ENCODE measurements at regions not wholly inside any gene's neighbourhood (a gene's known extent, or its start where the extent isn't known, plus 50 kb on each side); places are given as distances from the start of the nearest gene placed in this dataset.
A peak's percentile ranks its signal among the peaks of the same experiment; 100 is the strongest.

DNA sequence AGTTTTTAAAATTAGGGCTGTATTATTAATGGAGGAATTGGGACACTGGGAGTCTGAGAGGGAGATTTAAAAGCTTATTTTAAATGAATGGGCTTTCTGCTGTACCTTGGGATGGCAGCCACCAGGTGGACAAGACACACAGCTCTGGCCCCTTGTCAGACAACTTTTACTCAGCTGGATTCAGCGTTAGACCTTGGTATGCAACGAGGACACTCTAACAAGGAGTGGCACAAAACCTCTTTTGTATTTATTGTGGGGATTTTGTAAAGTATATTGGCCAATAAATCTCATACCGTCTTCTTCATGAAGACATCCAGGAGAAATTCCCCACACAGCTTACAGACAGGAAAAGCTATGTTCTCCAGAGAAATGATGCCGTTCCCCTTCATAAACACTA lies 105.7 kb downstream of the LCA5 start:
- POLR2A ChIA-PET (ENCODE audit: low non-redundant PET), result no interaction called here
- DNase-seq (ENCODE audit: low spot score), result peak; percentile 7

DNA sequence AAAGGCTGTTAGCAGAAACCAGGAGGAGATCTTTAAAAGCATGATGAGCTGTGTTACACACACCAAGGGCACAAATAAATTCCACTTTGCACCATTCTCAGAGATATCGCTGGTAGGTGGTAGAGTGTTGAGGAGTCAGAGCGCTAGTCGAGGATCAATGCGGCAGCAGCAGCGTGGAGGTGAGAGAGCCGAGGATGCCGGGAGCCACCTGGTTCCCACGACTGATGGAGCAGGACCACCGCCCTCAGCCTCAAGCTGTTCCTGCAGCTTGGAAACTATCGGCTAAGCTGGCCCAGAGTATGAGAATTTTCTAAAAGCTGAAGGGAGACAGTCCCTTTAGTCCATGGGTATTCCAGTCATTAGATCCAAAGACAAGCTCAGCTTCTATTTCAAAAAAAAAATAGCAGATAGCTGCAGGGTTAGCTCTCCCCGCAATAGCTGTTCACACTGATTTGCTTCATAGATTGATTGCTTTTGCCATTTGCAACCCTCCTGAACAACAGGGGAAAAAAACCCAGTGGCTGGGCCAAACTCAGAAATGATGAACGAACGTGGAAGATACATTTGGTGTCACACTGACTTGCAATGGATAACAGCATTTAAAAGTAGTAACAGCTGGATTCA lies 106.2 kb downstream of the LCA5 start:
- Histone ChIP-seq H3K9me3 (ENCODE audit: low read depth, low read length, poor library complexity, severe bottlenecking) (no peaks in the 10 kb centered on the region), H3K4me1 (ENCODE audit: insufficient read depth, low read length, poor library complexity, severe bottlenecking) (no peaks in the 10 kb centered on the region), H3K36me3 (ENCODE audit: insufficient read depth, low read length, poor library complexity, severe bottlenecking) (no peaks in the 10 kb centered on the region), H3K27me3 (replicated peaks; ENCODE audit: insufficient read depth, low read depth, low read length, poor library complexity) (no peaks in the 10 kb centered on the region), H3K27ac (ENCODE audit: low read depth, low read length, poor library complexity, severe bottlenecking) (no peak overlapping the region), H3K4me3 (ENCODE audit: low read depth, low read length, poor library complexity, severe bottlenecking) (no peak overlapping the region)
- ChIA-PET POLR2A (ENCODE audit: low non-redundant PET) (no interaction called here), CTCF (no interaction called here)
- no TSS peak for BruUV-seq (replicated peaks)
- intact Hi-C loops (cut with micrococcal nuclease; ENCODE audit: unreplicated experiment), result no loop called here
- no peak for DNase-seq (ENCODE audit: low spot score)
- no peak for TF ChIP-seq EZH2 (IDR thresholded peaks at IDR 0.05; ENCODE audit: borderline replicate concordance, low read depth, low read length, poor library complexity, severe bottlenecking)

More for the DNA sequence above, 105.7 kb downstream of the LCA5 start:
- Histone ChIP-seq H3K4me1 (ENCODE audit: insufficient read depth, low read length, poor library complexity, severe bottlenecking) (no peaks in the 10 kb centered on the region), H3K27me3 (replicated peaks; ENCODE audit: insufficient read depth, low read depth, low read length, poor library complexity) (no peaks in the 10 kb centered on the region), H3K9me3 (ENCODE audit: low read depth, low read length, poor library complexity, severe bottlenecking) (no peaks in the 10 kb centered on the region), H3K27ac (ENCODE audit: low read depth, low read length, poor library complexity, severe bottlenecking) (no peak overlapping the region), H3K4me3 (ENCODE audit: low read depth, low read length, poor library complexity, severe bottlenecking) (no peak overlapping the region), H3K36me3 (ENCODE audit: insufficient read depth, low read length, poor library complexity, severe bottlenecking) (no peaks in the 10 kb centered on the region)
- CTCF ChIA-PET, result interaction anchor here (0.7 kb wide), 1 partner anchor 38 kb away, joined by 7 read pairs; no protein-coding TSS in a partner anchor
- intact Hi-C loops (cut with micrococcal nuclease; ENCODE audit: unreplicated experiment), result no loop called here
- no TSS peak for BruUV-seq (replicated peaks)
- TF ChIP-seq, protein P1, sequence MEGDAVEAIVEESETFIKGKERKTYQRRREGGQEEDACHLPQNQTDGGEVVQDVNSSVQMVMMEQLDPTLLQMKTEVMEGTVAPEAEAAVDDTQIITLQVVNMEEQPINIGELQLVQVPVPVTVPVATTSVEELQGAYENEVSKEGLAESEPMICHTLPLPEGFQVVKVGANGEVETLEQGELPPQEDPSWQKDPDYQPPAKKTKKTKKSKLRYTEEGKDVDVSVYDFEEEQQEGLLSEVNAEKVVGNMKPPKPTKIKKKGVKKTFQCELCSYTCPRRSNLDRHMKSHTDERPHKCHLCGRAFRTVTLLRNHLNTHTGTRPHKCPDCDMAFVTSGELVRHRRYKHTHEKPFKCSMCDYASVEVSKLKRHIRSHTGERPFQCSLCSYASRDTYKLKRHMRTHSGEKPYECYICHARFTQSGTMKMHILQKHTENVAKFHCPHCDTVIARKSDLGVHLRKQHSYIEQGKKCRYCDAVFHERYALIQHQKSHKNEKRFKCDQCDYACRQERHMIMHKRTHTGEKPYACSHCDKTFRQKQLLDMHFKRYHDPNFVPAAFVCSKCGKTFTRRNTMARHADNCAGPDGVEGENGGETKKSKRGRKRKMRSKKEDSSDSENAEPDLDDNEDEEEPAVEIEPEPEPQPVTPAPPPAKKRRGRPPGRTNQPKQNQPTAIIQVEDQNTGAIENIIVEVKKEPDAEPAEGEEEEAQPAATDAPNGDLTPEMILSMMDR (conservative IDR thresholded peaks at IDR 0.05; ENCODE audit: low read depth, low read length), result no peak; the same call in 1 of the 2 replicates
- TF ChIP-seq EZH2 (IDR thresholded peaks at IDR 0.05; ENCODE audit: borderline replicate concordance, low read depth, low read length, poor library complexity, severe bottlenecking), result no peak

GRCh38 chr6:79427721-79428120 lies 109.5 kb downstream of the LCA5 start:
- no TSS peak for BruUV-seq (replicated peaks)
- no peak overlapping the region for H3K27ac ChIP-seq (ENCODE audit: low read depth, low read length, poor library complexity, severe bottlenecking)
- no peak overlapping the region for H3K4me3 ChIP-seq (ENCODE audit: low read depth, low read length, poor library complexity, severe bottlenecking)
- ChIA-PET CTCF (no interaction called here), POLR2A (ENCODE audit: low non-redundant PET) (no interaction called here)
- no peak for DNase-seq (ENCODE audit: low spot score)
- no peaks in the 10 kb centered on the region for H3K9me3 ChIP-seq (ENCODE audit: low read depth, low read length, poor library complexity, severe bottlenecking)
- intact Hi-C loops (cut with micrococcal nuclease; ENCODE audit: unreplicated experiment), result no loop called here
- H3K27me3 ChIP-seq (replicated peaks; ENCODE audit: insufficient read depth, low read depth, low read length, poor library complexity), result no peaks in the 10 kb centered on the region
- no peaks in the 10 kb centered on the region for H3K36me3 ChIP-seq (ENCODE audit: insufficient read depth, low read length, poor library complexity, severe bottlenecking)
- no peaks in the 10 kb centered on the region for H3K4me1 ChIP-seq (ENCODE audit: insufficient read depth, low read length, poor library complexity, severe bottlenecking)
- no peak for TF ChIP-seq EZH2 (IDR thresholded peaks at IDR 0.05; ENCODE audit: borderline replicate concordance, low read depth, low read length, poor library complexity, severe bottlenecking)
- TF ChIP-seq, protein P1 (conservative IDR thresholded peaks at IDR 0.05; ENCODE audit: low read depth, low read length), result no peak

Data from A673 (cell line).